HG02884 (cell line): ENCODE measurements at regions not wholly inside any gene's neighbourhood (a gene's known extent, or its start where the extent isn't known, plus 50 kb on each side); places are given as distances from the start of the nearest gene placed in this dataset.

Source experiments
- ATAC-seq: cut with Tn5 transposase; IDR thresholded peaks from one replicate; pipeline ENCODE4 v1.9.1; 2021; ENCODE audit warnings: mild to moderate bottlenecking, moderate library complexity; ENCODE audit not compliant: unreplicated experiment

DNA sequence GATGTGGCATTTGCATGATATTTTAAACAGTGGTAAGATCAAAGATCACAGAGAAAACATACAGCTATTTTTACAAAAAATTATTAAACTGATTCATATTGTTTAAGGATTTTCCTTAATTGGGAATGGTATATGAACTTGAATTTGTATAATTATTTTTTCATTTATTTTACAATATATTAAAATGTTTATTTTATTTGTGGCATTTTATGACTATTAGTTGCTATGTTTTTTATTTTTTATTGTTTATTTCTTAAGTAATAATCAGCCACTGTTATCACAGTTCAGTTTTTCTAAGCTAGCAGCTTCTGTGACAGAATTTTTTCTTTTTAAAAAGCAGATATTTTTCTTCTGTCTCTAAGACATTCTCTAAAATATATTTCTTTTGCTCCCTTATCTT is 387.0 kb upstream of the KHDRBS2 start:
- no peak for ATAC-seq

DNA sequence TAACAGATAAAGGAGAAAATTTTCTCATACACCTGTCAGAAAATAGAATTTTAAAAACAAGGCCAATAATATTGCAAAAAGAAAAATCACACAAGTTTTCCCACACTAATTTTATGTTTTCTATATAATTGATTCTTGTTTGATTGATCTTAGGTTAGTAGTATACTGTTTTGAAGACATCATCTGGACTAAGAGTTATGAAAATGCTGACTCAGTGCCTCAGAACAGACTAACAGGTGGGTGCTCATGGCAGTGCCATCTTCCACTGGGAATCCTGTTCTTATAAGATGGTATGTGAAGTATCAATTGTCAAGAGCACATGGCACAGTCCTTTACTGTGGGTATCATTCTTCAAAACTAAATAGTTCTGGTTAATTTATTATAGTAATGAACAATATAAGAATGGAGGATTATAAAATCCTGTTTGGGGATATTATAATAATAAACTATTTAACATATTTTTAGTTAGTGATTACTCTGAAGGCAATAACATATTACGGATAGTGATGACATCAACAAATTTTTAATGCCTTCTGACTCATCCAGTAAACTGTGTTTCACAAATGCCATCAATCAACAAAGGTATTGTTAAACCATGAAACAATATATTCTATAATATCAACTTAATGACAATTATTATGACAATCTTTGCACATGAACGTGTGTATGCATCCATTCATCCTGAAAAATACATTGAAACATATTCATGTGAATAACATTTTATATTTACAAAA is 384.6 kb upstream of the KHDRBS2 start:
- no peak for ATAC-seq

DNA sequence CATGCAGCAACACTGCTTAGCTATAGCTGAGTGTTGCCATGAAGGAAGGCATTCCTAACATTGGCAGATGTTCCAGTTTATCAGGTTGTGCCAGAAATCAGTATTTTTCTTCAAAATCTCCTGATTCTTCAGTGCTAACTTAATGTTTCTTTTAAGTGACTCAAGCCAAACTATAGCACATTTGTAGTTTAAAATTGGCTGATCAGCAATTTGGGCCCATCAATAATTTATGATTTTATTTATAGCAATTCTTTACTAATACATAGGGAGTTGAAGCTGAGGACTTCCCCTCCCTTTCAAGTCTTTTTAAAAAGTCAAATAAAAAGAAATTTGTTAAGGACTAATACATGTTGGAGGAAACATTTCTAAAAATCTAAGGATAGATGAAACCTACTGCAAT is 383.8 kb upstream of the KHDRBS2 start:
- no peak for ATAC-seq

DNA sequence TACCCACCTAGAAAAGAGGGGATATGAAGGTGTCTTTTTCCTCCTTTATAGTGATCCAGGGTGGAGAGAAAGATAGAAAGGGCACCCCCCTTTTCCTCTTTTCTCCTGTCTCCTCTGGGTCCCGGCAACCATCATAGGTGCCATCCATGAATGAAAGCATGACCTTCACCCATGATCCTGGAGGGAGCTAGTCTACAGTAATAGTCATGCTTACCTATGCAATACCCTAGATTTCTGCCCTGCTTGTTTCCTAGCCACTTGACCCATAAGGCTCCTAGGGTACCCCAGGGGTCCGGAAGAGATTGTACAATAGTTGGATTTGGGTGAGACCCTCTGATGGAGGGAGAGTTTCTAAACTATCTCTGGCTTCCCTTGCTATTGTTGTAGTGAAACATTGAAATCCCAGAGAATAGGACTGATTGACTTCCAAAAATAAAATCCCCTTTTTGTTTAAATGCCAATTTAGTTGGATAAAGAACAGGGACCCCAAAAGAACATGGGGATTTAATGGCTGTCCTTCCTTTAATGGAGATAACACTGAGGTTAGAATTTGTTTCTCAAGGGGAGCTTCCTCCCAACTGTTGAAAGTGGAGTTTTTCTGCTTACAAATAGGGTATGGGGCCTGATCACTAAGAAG is 366.8 kb upstream of the KHDRBS2 start:
- ATAC-seq, result no peak

DNA sequence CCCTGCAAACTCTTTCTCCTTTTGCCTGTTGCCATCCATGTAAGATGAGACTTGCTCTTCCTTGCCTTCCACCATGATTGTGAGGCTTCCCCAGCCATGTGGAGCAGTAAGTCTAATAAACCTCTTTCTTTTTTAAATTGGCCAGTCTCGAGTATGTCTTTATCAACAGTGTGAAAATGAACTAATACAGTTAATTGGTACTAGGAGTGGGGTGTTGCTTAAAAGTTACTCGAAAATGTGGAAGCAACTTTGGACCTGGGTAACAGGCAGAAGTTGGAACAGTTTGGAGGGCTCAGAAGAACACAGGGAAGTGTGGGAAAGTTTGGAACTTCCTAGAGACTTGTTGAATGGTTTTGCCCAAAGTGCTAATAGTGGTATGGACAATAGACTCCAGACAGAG is 359.2 kb upstream of the KHDRBS2 start:
- no peak for ATAC-seq

DNA sequence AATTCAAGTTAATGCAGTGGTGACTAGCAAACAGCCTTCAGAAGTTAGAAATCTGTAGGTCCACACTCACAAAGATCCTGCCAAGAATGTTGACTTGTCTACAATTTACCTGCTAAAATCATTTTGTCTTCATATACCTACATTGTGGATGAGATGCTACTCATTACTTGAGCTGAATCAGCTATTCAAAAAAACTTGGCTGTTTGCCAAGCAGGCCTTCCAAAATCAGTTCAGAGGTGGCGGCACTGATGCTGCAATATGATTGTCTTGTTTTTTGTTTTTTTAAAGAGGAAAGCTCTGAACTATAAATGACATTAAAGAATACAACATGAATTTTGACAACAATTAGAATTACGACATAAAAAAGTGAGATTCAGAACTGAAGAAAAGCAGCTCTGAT is 354.7 kb upstream of the KHDRBS2 start:
- ATAC-seq, result no peak

DNA sequence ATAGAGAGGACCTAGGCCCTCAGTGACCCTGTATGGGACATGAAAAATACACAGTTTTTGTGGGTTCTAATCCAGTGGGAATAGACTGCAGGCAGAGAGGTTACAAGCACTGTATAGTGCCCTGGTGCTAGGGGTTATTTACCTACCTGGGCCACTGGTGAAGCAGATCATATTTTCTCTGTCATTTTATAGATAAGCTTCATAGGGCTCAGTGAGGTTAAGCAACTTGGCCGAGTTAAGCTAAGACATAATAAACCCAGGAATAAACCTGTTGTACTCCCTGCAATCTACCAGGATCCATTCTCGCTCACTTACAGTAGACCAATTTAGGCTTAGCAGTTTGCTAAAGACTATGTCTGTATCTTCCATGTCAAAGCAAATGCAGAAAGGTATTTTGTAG is 340.6 kb upstream of the KHDRBS2 start:
- ATAC-seq, result no peak

DNA sequence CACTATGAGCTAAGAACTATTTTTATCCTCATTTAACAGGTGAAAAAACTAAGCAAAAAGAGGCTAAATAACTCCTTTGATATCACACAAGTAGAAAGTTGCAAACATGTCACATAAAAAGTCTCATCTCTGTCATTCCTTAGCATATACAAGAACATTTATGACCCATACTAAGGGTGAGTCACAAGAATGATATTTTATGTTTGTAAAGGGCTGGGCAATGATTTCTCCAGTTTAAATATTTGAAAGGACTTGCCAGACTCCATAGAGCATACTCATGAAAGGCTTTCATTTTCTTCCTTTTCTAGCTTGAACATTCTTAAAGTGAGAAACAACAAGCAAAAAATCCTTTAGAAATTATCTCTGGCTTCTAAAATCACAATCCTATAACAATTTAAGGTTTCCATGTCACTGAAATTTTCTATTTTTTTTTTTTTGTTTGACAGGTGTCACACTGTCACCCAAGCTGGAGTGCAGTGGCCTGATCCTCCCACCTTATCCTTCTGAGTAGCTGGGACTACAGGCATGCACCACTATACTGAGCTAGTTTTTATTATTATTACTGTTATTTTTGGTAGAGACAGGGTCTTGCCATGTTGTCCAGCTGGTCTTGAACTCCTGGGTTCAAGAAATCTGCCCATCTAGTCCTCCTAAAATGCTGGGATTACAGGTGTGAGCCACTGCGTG is 338.0 kb upstream of the KHDRBS2 start:
- ATAC-seq, result no peak

DNA sequence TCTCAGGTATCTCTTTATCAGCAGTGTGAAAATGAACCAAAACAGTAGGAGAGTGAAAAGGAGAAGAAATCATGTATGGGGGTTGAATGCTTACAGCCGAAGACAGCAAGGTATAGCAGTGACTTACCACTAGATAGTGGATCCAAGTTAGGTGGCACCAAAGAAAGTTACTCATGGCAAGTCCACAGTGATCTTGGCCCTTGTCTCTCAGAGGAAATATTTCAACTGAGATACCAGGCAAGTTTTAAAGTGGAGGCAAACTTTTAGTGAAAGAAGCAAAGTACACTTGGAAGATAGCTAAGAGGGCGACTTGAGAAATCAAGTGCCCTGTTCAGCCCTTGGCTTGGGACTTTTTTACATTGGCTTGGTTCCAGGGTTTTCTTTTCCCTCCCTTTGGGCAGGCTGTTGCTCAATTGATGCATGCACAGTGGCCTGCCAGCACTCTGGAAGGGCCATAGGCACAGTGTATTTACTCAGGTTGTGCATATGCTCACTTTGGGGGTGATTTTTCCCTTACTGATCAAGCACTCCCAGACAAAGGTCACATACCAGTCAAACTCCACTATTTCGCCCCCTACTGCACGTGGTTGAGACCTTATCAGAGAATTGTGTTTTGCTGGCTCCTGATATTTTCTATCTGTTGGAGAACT is 329.5 kb upstream of the KHDRBS2 start:
- ATAC-seq, result no peak

DNA sequence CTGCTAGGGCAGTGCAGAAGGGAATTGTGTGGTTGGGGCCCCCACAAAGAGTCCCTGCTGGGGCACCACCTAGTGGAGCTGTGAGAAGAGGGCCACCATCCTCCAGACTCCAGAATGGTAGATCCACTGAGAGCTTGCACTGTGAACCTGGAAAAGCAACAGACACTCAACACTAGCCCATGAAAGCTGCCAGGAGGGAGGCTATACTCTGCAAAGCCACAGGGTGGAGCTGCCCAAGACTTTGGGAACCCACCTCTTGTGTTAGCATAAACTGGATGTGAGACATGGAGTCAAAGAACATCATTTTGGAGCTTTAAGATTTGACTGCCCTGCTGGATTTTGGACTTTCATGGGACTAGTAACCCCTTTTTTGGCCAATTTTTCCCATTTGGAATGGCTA is 328.4 kb upstream of the KHDRBS2 start:
- no peak for ATAC-seq

DNA sequence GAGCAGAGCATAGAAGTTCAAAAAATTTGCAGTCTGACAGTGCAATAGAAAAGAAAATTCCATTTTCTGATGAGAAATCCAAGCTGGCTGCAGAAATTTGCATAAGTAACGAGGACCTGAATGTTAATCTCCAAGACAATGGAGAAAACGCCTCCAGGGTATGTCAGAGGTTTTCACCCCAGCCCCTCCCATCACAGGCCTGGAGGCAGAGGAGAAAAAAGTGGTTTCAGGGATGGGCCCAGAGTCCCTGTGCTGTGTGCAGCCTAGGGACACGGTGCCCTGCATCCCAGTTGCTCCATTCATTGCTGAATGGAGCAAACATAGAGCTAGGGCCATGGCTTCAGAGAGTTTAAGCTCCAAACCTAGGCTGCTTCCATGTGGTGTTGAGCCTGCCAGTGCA is 327.9 kb upstream of the KHDRBS2 start:
- ATAC-seq, result no peak

DNA sequence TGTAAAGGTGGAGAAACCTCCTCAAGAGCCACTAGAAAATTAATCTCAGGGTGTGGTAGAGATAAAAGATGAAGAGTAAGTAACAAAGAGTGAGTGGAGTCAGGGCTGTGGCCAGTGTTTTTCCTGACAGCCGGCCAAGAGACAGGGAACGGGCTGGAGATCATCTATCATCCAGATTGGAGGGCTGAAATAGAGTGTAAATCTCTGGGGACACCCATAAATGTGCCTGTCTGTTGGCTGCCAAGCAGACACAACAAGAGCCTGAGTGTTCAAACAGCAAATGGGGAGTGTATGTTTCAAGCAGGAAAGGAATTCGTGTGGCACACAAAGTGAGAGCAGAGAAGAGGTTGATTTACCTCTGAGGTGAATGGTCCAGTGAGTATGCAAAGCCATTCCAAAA is 326.4 kb upstream of the KHDRBS2 start:
- no peak for ATAC-seq

DNA sequence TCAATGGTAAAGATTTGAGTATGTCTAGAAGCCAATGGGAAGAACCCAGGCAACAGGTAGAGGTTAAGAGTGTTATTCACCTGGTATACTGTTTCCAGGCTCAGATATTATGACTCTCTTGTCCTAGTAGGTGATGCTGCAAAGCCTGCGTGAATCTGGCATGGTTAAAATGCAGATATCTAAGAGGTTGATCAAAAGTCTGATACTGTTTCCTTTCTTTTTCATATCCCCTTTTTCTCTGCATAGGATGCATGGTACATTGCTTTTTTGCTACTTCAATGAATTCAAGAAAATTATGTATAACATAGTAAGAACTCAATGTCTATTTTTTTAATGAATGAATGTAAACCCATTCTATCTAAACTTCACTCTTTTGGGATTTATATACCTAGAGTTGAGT is 284.3 kb upstream of the KHDRBS2 start:
- no peak for ATAC-seq

DNA sequence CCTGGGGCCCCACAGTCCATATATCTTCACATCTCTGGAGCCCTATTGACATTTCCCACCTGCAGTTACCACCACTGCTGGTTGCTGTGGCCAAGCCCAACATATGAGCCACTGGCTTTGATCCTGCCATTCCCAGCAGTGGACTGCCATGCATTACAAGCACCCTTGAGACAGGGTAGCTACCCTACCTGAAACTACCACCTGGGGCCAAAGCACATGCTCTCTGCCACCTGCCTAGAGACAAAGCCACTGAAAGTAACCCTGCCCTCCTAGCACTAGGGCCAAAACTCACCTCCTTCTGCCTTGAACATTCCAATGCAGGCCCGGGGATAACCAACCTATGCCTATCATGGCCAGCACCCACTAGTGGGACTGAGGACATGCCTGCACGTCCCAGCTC is 255.5 kb upstream of the KHDRBS2 start:
- no peak for ATAC-seq

DNA sequence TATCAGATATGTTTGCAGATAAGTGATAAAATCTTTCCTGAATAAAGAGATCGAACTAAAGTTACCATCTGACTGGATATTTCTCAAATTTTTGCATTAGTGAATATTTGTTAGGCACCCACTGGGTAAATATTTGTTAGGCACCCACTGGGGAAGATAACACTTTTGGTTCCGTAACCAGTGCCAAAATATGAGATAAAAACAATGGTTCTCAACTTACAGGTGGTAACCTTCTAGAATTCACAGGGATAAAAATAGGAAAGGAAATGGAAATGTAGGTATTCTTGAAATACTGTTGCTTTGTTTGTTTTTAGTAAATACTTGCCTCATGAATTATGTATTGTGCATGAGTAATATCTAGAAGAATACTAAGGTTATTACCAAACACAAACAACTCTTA is 245.0 kb upstream of the KHDRBS2 start:
- no peak for ATAC-seq

DNA sequence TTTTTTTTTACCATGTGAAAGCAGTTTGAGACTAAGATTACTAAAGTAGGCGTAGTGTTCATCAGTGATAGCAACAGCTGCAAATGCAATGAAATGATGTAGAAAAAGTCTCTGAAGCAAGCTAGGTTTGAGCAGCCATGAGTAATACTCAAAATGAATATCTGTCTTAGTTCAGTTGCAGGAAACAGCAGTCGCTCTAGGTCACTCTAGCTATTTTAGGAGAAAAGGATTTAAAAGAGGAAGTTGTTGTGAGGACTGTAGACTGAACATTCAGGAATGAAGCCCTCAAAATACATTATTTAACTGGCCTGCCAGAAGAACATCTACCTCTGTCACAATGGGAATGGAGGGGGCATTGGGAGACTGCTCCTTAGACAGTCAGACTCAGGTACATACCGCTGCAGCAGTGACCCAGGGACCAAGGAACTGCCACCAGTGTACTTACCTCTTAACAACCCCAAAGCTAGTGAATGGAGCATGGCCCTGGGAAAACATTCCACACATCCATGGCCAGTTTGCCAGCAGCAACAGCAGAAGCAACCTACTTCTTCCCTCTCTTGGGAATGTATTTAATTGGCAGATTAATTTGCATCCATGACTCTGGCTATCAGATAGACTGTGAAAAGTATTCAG is 243.0 kb upstream of the KHDRBS2 start:
- ATAC-seq, result no peak

DNA sequence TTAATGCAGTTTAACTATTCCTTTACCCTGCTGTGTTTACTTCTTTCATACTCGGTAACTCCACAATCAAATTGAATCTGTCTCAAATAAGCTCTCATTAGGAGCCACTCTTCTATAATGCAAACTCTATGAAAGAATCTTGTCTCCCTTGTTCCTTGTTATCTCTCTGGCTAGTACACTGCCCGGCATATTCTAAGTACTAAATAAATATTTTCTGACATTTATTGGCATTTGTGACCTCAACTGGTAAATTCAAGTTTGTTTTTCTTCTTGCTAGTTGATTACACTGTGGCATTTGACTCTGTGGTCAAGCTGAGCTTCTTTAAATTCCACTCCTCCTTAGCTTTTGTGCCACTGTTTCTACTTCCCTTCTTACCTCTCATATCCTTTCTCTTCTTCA is 237.6 kb upstream of the KHDRBS2 start:
- no peak for ATAC-seq

DNA sequence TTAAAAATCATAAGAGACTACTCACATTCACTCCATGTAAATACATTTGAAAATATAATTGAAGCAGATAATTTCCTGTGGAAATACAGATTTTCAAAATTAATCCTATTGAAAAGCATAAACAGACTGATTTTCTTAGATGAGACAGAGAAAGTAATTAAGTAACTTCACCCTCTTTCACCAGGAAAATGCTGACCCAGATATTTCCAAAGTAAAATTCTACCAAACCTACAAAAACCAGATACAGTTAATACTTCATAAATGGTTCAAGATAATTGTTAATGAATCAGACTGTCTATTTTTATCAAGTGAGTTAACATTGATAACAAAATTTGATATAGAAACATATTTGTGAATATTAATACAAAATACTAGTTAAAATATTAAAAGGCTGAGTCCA is 233.5 kb upstream of the KHDRBS2 start:
- ATAC-seq, result no peak

DNA sequence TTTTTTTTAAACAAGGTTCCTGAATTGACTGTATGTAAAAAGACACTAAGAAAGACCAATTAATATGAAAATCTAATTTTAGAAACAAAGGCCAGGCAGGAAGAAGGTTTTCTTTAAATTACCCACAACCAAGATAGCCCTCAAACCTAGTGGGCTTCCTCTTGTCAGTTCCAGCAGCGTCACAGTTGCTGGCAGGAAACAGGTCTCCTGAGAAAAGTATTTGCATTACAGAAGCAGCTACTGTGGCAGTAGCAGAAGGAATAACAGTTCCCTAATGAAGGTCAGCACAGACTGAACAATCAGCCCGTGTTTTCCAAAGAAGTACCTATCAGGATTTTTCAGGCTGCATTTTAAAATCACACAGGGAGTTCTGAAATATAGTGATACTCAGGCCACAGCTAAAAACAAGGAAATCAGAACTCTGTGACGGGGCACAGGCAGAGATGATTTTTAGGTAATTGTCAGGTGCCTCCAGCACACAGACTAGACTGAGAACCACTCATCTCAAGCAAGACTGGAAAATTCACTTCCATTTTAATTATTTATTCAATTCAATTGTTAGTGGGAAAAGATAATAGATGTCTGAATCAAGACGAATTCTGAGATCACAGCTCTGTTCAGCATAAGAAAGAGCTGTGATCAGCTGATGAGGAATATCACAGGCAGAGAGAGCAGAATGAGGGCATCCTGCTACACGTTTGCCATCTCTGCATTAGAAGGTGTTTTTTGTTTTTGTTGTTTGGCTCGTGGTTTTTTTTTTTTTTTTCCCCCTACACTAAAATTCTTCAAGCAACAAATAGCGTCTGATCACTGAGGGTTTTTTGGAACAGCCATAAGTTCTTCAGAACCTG is 230.5 kb upstream of the KHDRBS2 start:
- ATAC-seq, result no peak

DNA sequence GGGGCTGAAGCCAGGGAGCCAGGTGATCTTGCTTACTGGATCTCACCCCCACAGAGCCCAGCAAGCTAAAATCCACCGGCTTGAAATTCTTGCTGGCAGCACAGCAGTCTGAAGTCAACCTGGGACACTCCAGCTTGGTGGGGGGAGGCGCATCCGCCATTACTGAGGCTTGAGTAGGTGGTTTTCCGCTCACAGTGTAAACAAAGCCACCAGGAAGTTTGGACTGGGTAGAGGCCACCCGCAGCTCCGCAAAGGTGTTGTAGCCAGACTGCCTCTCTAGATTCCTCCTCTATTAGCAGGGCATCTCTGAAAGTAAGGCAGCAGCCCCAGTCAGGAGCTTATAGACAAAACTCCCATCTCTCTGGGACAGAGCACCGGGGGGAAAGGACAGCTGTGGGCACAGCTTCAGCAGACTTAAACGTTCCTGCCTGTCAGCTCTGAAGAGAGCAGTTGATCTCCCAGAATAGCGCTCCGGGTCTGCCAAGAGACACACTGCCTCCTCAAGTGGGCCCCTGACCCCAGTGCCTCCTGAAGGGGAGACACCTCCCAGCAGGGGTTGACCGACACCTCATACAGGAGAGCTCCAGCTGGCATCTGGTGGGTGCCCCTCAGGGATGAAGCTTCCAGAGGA is 206.3 kb upstream of the KHDRBS2 start:
- ATAC-seq, result no peak
